H1 (cell line): ENCODE measurements at regions not wholly inside any gene's neighbourhood (a gene's known extent, or its start where the extent isn't known, plus 50 kb on each side); places are given as distances from the start of the nearest gene placed in this dataset.

Source experiments
- CTCF ChIA-PET: fragments of 300-600 bp; sonication (Branson Sonifier 250); formaldehyde crosslinking; loops from one replicate; lab custom pipeline; 2021; ENCODE audit not compliant: partially characterized antibody; lab: Charles Lee
- POLR2A ChIA-PET: fragments of 300-600 bp; sonication (Branson Sonifier 250); formaldehyde crosslinking; loops from one replicate; lab custom pipeline; 2021; ENCODE audit warnings: inconsistent platforms; ENCODE audit not compliant: partially characterized antibody; lab: Charles Lee
- DNase-seq, 2 experiments: peaks; one replicate each; pipeline versions ENCODE4 v3.0.0 to v3.0.0-alpha.2; 2010 to 2022; ENCODE audit warnings: low spot score in 2 of 2, low read depth in 1 of 2, mixed read lengths in 1 of 2
- FAIRE-seq: peaks from 2 replicates; lab custom pipeline; 2011; peaks lifted over from hg19 to GRCh38; lab: Jason Lieb, UNC
- H2AFZ ChIP-seq: 2 replicates; pipeline ENCODE4 v1.8.1; 2012; ENCODE audit warnings: low read length, inconsistent platforms
- H2AK5ac ChIP-seq: 2 replicates; pipeline ENCODE4 v1.6.1; 2013; ENCODE audit warnings: low read depth, low read length
- H2BK120ac ChIP-seq: replicated peaks from 2 replicates; pipeline ENCODE3; 2013; ENCODE audit warnings: low read depth, low read length, inconsistent platforms
- H2BK12ac ChIP-seq: 2 replicates; pipeline ENCODE4 v1.6.1; 2013; ENCODE audit warnings: low read depth, low read length
- H2BK15ac ChIP-seq: 2 replicates; pipeline ENCODE4 v1.6.1; 2013; ENCODE audit warnings: low read length
- H2BK20ac ChIP-seq: 2 replicates; pipeline ENCODE4 v1.6.1; 2013; ENCODE audit warnings: low read length
- H2BK5ac ChIP-seq: 2 replicates; pipeline ENCODE4 v1.6.1; 2013; ENCODE audit warnings: low read depth, low read length
- H3K14ac ChIP-seq: 2 replicates; pipeline ENCODE4 v1.6.1; 2013; ENCODE audit warnings: inconsistent platforms; ENCODE audit not compliant: insufficient read length
- H3K18ac ChIP-seq: 2 replicates; pipeline ENCODE4 v1.6.1; 2013; ENCODE audit warnings: low read length; ENCODE audit errors: extremely low read depth
- H3K23ac ChIP-seq: 2 replicates; pipeline ENCODE4 v1.6.1; 2013; ENCODE audit warnings: inconsistent platforms; ENCODE audit not compliant: insufficient read length
- H3K23me2 ChIP-seq: 2 replicates; pipeline ENCODE4 v1.6.1; 2013; ENCODE audit warnings: low read depth, low read length
- H3K27ac ChIP-seq: 2 replicates; pipeline ENCODE4 v1.6.1; 2011; ENCODE audit warnings: low read depth, low read length, inconsistent platforms
- H3K27me3 ChIP-seq, 4 experiments: replicated peaks in 1 of 4; 1 replicate in 1 of 4; 2 replicates in 3 of 4; pipeline versions ENCODE4 v1.6.1 to v1.8.1; 2011 to 2013; ENCODE audit warnings: low read length in 3 of 4, mild to moderate bottlenecking in 3 of 4, inconsistent platforms in 2 of 4, mixed read lengths in 2 of 4, moderate library complexity in 1 of 4; ENCODE audit not compliant: control insufficient read depth in 3 of 4, insufficient read depth in 3 of 4; ENCODE audit errors: extremely low read depth in 1 of 4
- H3K36me3 ChIP-seq, 4 experiments: 2 replicates each; pipeline versions ENCODE4 v1.6.1 to v1.8.1; 2011 to 2013; ENCODE audit warnings: mild to moderate bottlenecking in 4 of 4, low read length in 3 of 4, moderate library complexity in 2 of 4, control low read depth in 1 of 4, inconsistent platforms in 1 of 4; ENCODE audit not compliant: insufficient read depth in 4 of 4, control insufficient read depth in 2 of 4
- H3K4ac ChIP-seq: replicated peaks from 2 replicates; pipeline ENCODE3; 2013; ENCODE audit warnings: low read length, low read depth, mixed read lengths, inconsistent platforms; ENCODE audit not compliant: insufficient read length
- H3K4me1 ChIP-seq, 4 experiments: replicated peaks in 1 of 4; 1 replicate in 1 of 4; 2 replicates in 3 of 4; pipeline versions ENCODE4 v1.6.1 to v1.8.1; 2011 to 2013; ENCODE audit warnings: low read length in 3 of 4, inconsistent platforms in 2 of 4, mixed read lengths in 1 of 4; ENCODE audit not compliant: insufficient read depth in 4 of 4, control insufficient read depth in 3 of 4
- H3K4me2 ChIP-seq, 2 experiments: 2 replicates each; pipeline versions ENCODE4 v1.6.1 to v1.8.1; 2011 to 2013; ENCODE audit warnings: low read depth in 2 of 2, low read length in 2 of 2, control low read depth in 1 of 2, inconsistent platforms in 1 of 2, mild to moderate bottlenecking in 1 of 2; ENCODE audit not compliant: insufficient read depth in 1 of 2
- H3K4me3 ChIP-seq, 4 experiments: fragments of 200-600, 300-600 bp in 1 of 4; sonication (generic), shearing (Covaris generic), sonication (Bioruptor Twin) in 1 of 4; 2 replicates each; pipeline versions ENCODE4 v1.5.1 to v1.8.1; 2011 to 2016; ENCODE audit warnings: low read length in 4 of 4, low read depth in 3 of 4, control low read depth in 2 of 4, inconsistent platforms in 2 of 4, mild to moderate bottlenecking in 2 of 4, mixed read lengths in 1 of 4, moderate library complexity in 1 of 4; ENCODE audit not compliant: insufficient read depth in 2 of 4; ENCODE audit errors: extremely low read depth in 1 of 4
- H3K56ac ChIP-seq: replicated peaks from 2 replicates; pipeline ENCODE3; 2013; ENCODE audit warnings: low read depth, mild to moderate bottlenecking, mixed read lengths, low read length, inconsistent platforms; ENCODE audit not compliant: insufficient read length
- H3K79me1 ChIP-seq: 2 replicates; pipeline ENCODE4 v1.6.1; 2013; ENCODE audit warnings: low read depth, low read length, control low read depth
- H3K79me2 ChIP-seq, 2 experiments: 2 replicates each; pipeline versions ENCODE4 v1.6.1 to v1.8.1; 2012 to 2013; ENCODE audit warnings: low read length in 2 of 2, mild to moderate bottlenecking in 2 of 2, inconsistent platforms in 1 of 2; ENCODE audit not compliant: insufficient read depth in 2 of 2, control insufficient read depth in 1 of 2
- H3K9ac ChIP-seq, 4 experiments: replicated peaks in 1 of 4; 1 replicate in 1 of 4; 2 replicates in 3 of 4; pipeline versions ENCODE4 v1.6.1 to v1.8.1; 2011 to 2013; ENCODE audit warnings: low read depth in 3 of 4, low read length in 3 of 4, control low read depth in 2 of 4, mild to moderate bottlenecking in 2 of 4, moderate library complexity in 2 of 4, inconsistent platforms in 1 of 4; ENCODE audit errors: extremely low read depth in 1 of 4
- H3K9me3 ChIP-seq, 2 experiments: 2 replicates each; pipeline versions ENCODE4 v1.6.1 to v1.8.1; 2012 to 2013; ENCODE audit warnings: mild to moderate bottlenecking in 2 of 2, moderate library complexity in 2 of 2, control low read depth in 1 of 2, inconsistent platforms in 1 of 2, low read depth in 1 of 2, low read length in 1 of 2, mixed read lengths in 1 of 2; ENCODE audit not compliant: insufficient read depth in 2 of 2
- H4K20me1 ChIP-seq, 2 experiments: replicated peaks in 1 of 2; 2 replicates each; pipeline versions ENCODE3 to v1.8.1; 2011 to 2013; ENCODE audit warnings: inconsistent platforms in 2 of 2, low read length in 2 of 2, mild to moderate bottlenecking in 1 of 2; ENCODE audit not compliant: insufficient read depth in 2 of 2, control insufficient read depth in 1 of 2
- H4K5ac ChIP-seq: 2 replicates; pipeline ENCODE4 v1.6.1; 2013; ENCODE audit warnings: low read length, low read depth, mixed read lengths, inconsistent platforms; ENCODE audit not compliant: insufficient read length
- H4K8ac ChIP-seq: 2 replicates; pipeline ENCODE4 v1.8.0; 2013; ENCODE audit warnings: mild to moderate bottlenecking, moderate library complexity, low read length, inconsistent platforms; ENCODE audit not compliant: insufficient read depth; ENCODE audit errors: extremely low read depth
- H4K91ac ChIP-seq: replicated peaks from 2 replicates; pipeline ENCODE3; 2013; ENCODE audit warnings: low read length, mixed read lengths, inconsistent platforms; ENCODE audit not compliant: insufficient read length
- ASH2L ChIP-seq: fragments of 200-600, 300-600 bp; sonication (generic); IDR thresholded peaks from one replicate; pipeline ENCODE4 v1.7.1; 2017; ENCODE audit warnings: low read length
- BRCA1 ChIP-seq: IDR thresholded peaks from 2 replicates; pipeline ENCODE4 v1.6.1; 2012; ENCODE audit warnings: low read depth, low read length, improper control_type of control experiment
- CHD1 ChIP-seq: IDR thresholded peaks from 2 replicates; pipeline ENCODE4 v1.6.1; 2012; ENCODE audit warnings: low read depth, low read length, improper control_type of control experiment
- CTCF ChIP-seq, 3 experiments: IDR thresholded peaks; 1 replicate in 2 of 3; 2 replicates in 1 of 3; pipeline versions ENCODE4 v1.5.1 to v1.6.1; 2011; ENCODE audit warnings: low read length in 3 of 3, mild to moderate bottlenecking in 3 of 3, inconsistent platforms in 2 of 3, low read depth in 1 of 3, moderate library complexity in 1 of 3; ENCODE audit not compliant: insufficient read depth in 1 of 3; ENCODE audit errors: control extremely low read depth in 1 of 3
- EZH2 ChIP-seq: fragments of 200-600 bp; sonication (generic); IDR thresholded peaks from 2 replicates; pipeline ENCODE4 v1.7.1; 2012; ENCODE audit warnings: low read depth, mild to moderate bottlenecking, moderate library complexity, low read length, inconsistent platforms; ENCODE audit not compliant: severe bottlenecking
- GTF2F1 ChIP-seq: IDR thresholded peaks from 2 replicates; pipeline ENCODE4 v1.6.1; 2012; ENCODE audit warnings: low read depth, low read length, improper control_type of control experiment, borderline replicate concordance
- HDAC6 ChIP-seq: IDR thresholded peaks from one replicate; pipeline ENCODE4 v1.7.1; 2012; ENCODE audit warnings: low read depth, mild to moderate bottlenecking, inconsistent platforms, low read length, moderate library complexity
- NANOG ChIP-seq: IDR thresholded peaks from 2 replicates; pipeline ENCODE4 v1.6.1; 2011; ENCODE audit warnings: low read length, low read depth, mild to moderate bottlenecking, inconsistent platforms; ENCODE audit not compliant: insufficient read depth, poor library complexity, severe bottlenecking
- POLR2AphosphoS5 ChIP-seq: IDR thresholded peaks from 2 replicates; pipeline ENCODE4 v1.6.1; 2011; ENCODE audit warnings: low read depth, low read length
- RAD21 ChIP-seq, 2 experiments: IDR thresholded peaks in 1 of 2; conservative IDR thresholded peaks in 1 of 2; 2 replicates each; pipeline ENCODE4 v1.6.1; 2011; ENCODE audit warnings: low read depth in 2 of 2, low read length in 2 of 2, improper control_type of control experiment in 1 of 2, inconsistent platforms in 1 of 2, mild to moderate bottlenecking in 1 of 2, moderate library complexity in 1 of 2
- TAF7 ChIP-seq: optimal IDR thresholded peaks from 2 replicates; pipeline ENCODE3; 2011; ENCODE audit warnings: low read depth, mild to moderate bottlenecking, inconsistent platforms, low read length, moderate library complexity, borderline replicate concordance
- YY1 ChIP-seq: IDR thresholded peaks from 2 replicates; pipeline ENCODE4 v1.6.1; 2011; ENCODE audit warnings: low read depth, mild to moderate bottlenecking, low read length
- WGBS, 2 experiments: shearing (Covaris generic) in 1 of 2; methylation state at CpG; one replicate each; pipeline versions ENCODE4 v1.1.6 to v1.1.7; 2013 to 2015; ENCODE audit warnings: low lambda C conversion rate in 2 of 2, mixed read lengths in 2 of 2, inconsistent platforms in 1 of 2, low coverage in 1 of 2, missing lambda C conversion rate in 1 of 2; ENCODE audit not compliant: insufficient replicate concordance in 2 of 2, insufficient coverage in 1 of 2, insufficient read length in 1 of 2; ENCODE audit errors: extremely low coverage in 1 of 2, missing lambda C conversion rate in 1 of 2; 5-methylcytosine and 5-hydroxymethylcytosine counted together

DNA sequence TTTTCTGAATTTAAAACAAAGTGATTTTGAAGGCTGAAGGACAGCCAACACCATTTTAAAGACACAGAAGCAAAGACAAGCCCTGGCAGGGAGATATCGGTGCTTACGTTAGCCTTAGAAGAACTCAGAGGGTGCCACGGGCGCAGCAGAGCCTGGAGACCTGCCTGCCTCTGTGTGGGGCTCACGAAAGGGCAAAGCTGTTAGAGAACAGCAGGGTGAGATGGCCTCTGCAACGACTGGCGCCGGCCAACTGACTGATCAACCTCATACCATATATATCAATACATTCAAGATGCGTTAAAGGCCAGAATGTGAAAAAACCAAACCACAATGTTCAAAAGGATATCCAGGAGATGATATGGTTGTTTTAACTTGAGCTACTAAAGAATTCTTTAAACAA, 151.0 kb upstream of the RPS6KA2 start:
- Histone ChIP-seq H4K20me1 (no peaks in the 10 kb centered on the region), H3K27me3 (no peaks in the 10 kb centered on the region), H4K91ac (no peak overlapping the region), H3K9me3 (no peaks in the 10 kb centered on the region), H2BK20ac (no peak overlapping the region), H2BK5ac (no peak overlapping the region), H3K79me1 (no peaks in the 10 kb centered on the region; the same call in 1 of the 2 replicates), H4K8ac (no peak overlapping the region), H2AFZ (no peak overlapping the region), H3K23me2 (no peaks in the 10 kb centered on the region), H3K4me3 (no peak overlapping the region), H3K36me3 (no peaks in the 10 kb centered on the region), H2BK15ac (no peak overlapping the region), H4K5ac (no peak overlapping the region), H3K4ac (no peak overlapping the region), H3K79me2 (no peaks in the 10 kb centered on the region), H3K4me2 (no peak overlapping the region), H2BK12ac (no peak overlapping the region), H3K18ac (no peak overlapping the region), H3K56ac (no peak overlapping the region), H3K4me1 (peaks cover 0 to 3% (median 0%) of the 10 kb centered on the region in 4 experiments; a peak in 1 of 7 replicates), H2BK120ac (no peak overlapping the region), H3K9ac (no peak overlapping the region), H2AK5ac (no peak overlapping the region; the same call in 1 of the 2 replicates), H3K23ac (no peak overlapping the region), H3K14ac (no peak overlapping the region), H3K27ac (no peak overlapping the region)
- 90% methylated on average over 9 of the region's 9 CpGs; no CpG with 5 or more reads in 1 of the 2 experiments for WGBS, 2 experiments
- POLR2A ChIA-PET: no interaction called here
- no peak for DNase-seq
- FAIRE-seq: no peak
- CTCF ChIA-PET: interaction anchor here (1.1 to 1.8 kb wide), 6 partner anchors 12 to 327 kb away, joined by 3 to 6 read pairs (median 4); no protein-coding TSS in a partner anchor
- TF ChIP-seq RAD21 (IDR thresholded peaks at IDR 0.05 in 1 of 2, conservative IDR thresholded peaks at IDR 0.05 in 1 of 2; ENCODE audit: low read depth in 2 of 2, low read length in 2 of 2) (no peak), NANOG (no peak), POLR2AphosphoS5 (no peak), CHD1 (no peak), ASH2L (no peak), CTCF (IDR thresholded peaks at IDR 0.05; ENCODE audit: control extremely low read depth in 1 of 3, insufficient read depth in 1 of 3, low read depth in 1 of 3, low read length in 3 of 3) (no peak), HDAC6 (no peak), TAF7 (no peak), EZH2 (no peak), GTF2F1 (no peak), YY1 (no peak), BRCA1 (no peak)
